ENCODE measurements at regions not wholly inside any gene's neighbourhood (a gene's known extent, or its start where the extent isn't known, plus 50 kb on each side); places are given as distances from the start of the nearest gene placed in this dataset.

- H3K27me3 ChIP-seq (ENCODE audit: control insufficient read depth, insufficient read depth, low read length): peaks cover 9% of the 10 kb centered on the region
- no peaks in the 10 kb centered on the region for H3K36me3 ChIP-seq (ENCODE audit: control insufficient read depth, insufficient read depth, low read length)
- H3K4me1 ChIP-seq (ENCODE audit: control insufficient read depth, insufficient read depth, low read length): peaks cover 14% of the 10 kb centered on the region
- no peak overlapping the region for H3K9ac ChIP-seq (ENCODE audit: low read length)
- no peak overlapping the region for H3K4me3 ChIP-seq (ENCODE audit: low read depth, low read length)
- H3K9me3 ChIP-seq (ENCODE audit: control insufficient read depth, insufficient read depth, low read depth, low read length): peaks cover 54% of the 10 kb centered on the region
- no peak overlapping the region for H3K27ac ChIP-seq (ENCODE audit: low read depth, low read length)
Measured at GRCh38 chrX:13149702-13150350, 105.4 kb upstream of the FAM9C start.

- no peak overlapping the region for H3K9ac ChIP-seq (ENCODE audit: low read length)
- H3K4me3 ChIP-seq (ENCODE audit: low read depth, low read length): no peak overlapping the region
- peaks cover 14% of the 10 kb centered on the region for H3K4me1 ChIP-seq (ENCODE audit: control insufficient read depth, insufficient read depth, low read length)
- no peaks in the 10 kb centered on the region for H3K36me3 ChIP-seq (ENCODE audit: control insufficient read depth, insufficient read depth, low read length)
- peaks cover 9% of the 10 kb centered on the region for H3K27me3 ChIP-seq (ENCODE audit: control insufficient read depth, insufficient read depth, low read length)
- H3K27ac ChIP-seq (ENCODE audit: low read depth, low read length): no peak overlapping the region
- peaks cover 42% of the 10 kb centered on the region for H3K9me3 ChIP-seq (ENCODE audit: control insufficient read depth, insufficient read depth, low read depth, low read length)
Measured at GRCh38 chrX:13147733-13148132, 103.3 kb upstream of the FAM9C start.

- Histone ChIP-seq H3K36me3 (ENCODE audit: control insufficient read depth, insufficient read depth, low read length) (no peaks in the 10 kb centered on the region), H3K9me3 (ENCODE audit: control insufficient read depth, insufficient read depth, low read depth, low read length) (peaks cover 38% of the 10 kb centered on the region)
Measured at GRCh38 chrX:13147147-13147546, 102.7 kb upstream of the FAM9C start.

GRCh38 chrX:13144927-13145655 lies 100.7 kb upstream of the FAM9C start:
- Histone ChIP-seq H3K27ac (ENCODE audit: low read depth, low read length) (no peak overlapping the region), H3K4me1 (ENCODE audit: control insufficient read depth, insufficient read depth, low read length) (no peaks in the 10 kb centered on the region), H3K4me3 (ENCODE audit: low read depth, low read length) (no peak overlapping the region), H3K9ac (ENCODE audit: low read length) (no peak overlapping the region), H3K36me3 (ENCODE audit: control insufficient read depth, insufficient read depth, low read length) (no peaks in the 10 kb centered on the region), H3K9me3 (ENCODE audit: control insufficient read depth, insufficient read depth, low read depth, low read length) (peaks cover 33% of the 10 kb centered on the region), H3K27me3 (ENCODE audit: control insufficient read depth, insufficient read depth, low read length) (peaks cover 9% of the 10 kb centered on the region)

More at GRCh38 chrX:13147147-13147546, 102.7 kb upstream of the FAM9C start:
- H3K4me3 ChIP-seq (ENCODE audit: low read depth, low read length): no peak overlapping the region
- H3K27ac ChIP-seq (ENCODE audit: low read depth, low read length): no peak overlapping the region
- peaks cover 12% of the 10 kb centered on the region for H3K4me1 ChIP-seq (ENCODE audit: control insufficient read depth, insufficient read depth, low read length)
- peaks cover 9% of the 10 kb centered on the region for H3K27me3 ChIP-seq (ENCODE audit: control insufficient read depth, insufficient read depth, low read length)
- H3K9ac ChIP-seq (ENCODE audit: low read length): no peak overlapping the region

GRCh38 chrX:13142891-13143290 lies 98.5 kb upstream of the FAM9C start:
- H3K27me3 ChIP-seq (ENCODE audit: control insufficient read depth, insufficient read depth, low read length): peaks cover under 1% of the 10 kb centered on the region
- peaks cover 47% of the 10 kb centered on the region for H3K9me3 ChIP-seq (ENCODE audit: control insufficient read depth, insufficient read depth, low read depth, low read length)
- no peak overlapping the region for H3K4me3 ChIP-seq (ENCODE audit: low read depth, low read length)
- H3K4me1 ChIP-seq (ENCODE audit: control insufficient read depth, insufficient read depth, low read length): no peaks in the 10 kb centered on the region
- no peak overlapping the region for H3K27ac ChIP-seq (ENCODE audit: low read depth, low read length)
- H3K36me3 ChIP-seq (ENCODE audit: control insufficient read depth, insufficient read depth, low read length): peaks cover 2% of the 10 kb centered on the region; the same call in 1 of the 2 replicates
- H3K9ac ChIP-seq (ENCODE audit: low read length): no peak overlapping the region

GRCh38 chrX:13140007-13140406 lies 95.6 kb upstream of the FAM9C start:
- H3K27ac ChIP-seq (ENCODE audit: low read depth, low read length): no peak overlapping the region
- H3K9me3 ChIP-seq (ENCODE audit: control insufficient read depth, insufficient read depth, low read depth, low read length): peaks cover 30% of the 10 kb centered on the region
- no peaks in the 10 kb centered on the region; the same call in 1 of the 2 replicates for H3K27me3 ChIP-seq (ENCODE audit: control insufficient read depth, insufficient read depth, low read length)
- peaks cover 2% of the 10 kb centered on the region; the same call in 1 of the 2 replicates for H3K36me3 ChIP-seq (ENCODE audit: control insufficient read depth, insufficient read depth, low read length)
- H3K9ac ChIP-seq (ENCODE audit: low read length): no peak overlapping the region
- H3K4me1 ChIP-seq (ENCODE audit: control insufficient read depth, insufficient read depth, low read length): no peaks in the 10 kb centered on the region
- no peak overlapping the region for H3K4me3 ChIP-seq (ENCODE audit: low read depth, low read length)

GRCh38 chrX:13131396-13132137 lies 87.1 kb upstream of the FAM9C start:
- Histone ChIP-seq H3K27ac (ENCODE audit: low read depth, low read length) (peak overlapping the region; percentile 4; the same call in 1 of the 2 replicates), H3K9ac (ENCODE audit: low read length) (no peak overlapping the region), H3K27me3 (ENCODE audit: control insufficient read depth, insufficient read depth, low read length) (no peaks in the 10 kb centered on the region)

GRCh38 chrX:13130816-13131215 lies 86.4 kb upstream of the FAM9C start:
- H3K36me3 ChIP-seq (ENCODE audit: control insufficient read depth, insufficient read depth, low read length): no peaks in the 10 kb centered on the region
- no peaks in the 10 kb centered on the region for H3K27me3 ChIP-seq (ENCODE audit: control insufficient read depth, insufficient read depth, low read length)
- H3K9me3 ChIP-seq (ENCODE audit: control insufficient read depth, insufficient read depth, low read depth, low read length): no peaks in the 10 kb centered on the region
- no peak overlapping the region for H3K4me3 ChIP-seq (ENCODE audit: low read depth, low read length)
- H3K4me1 ChIP-seq (ENCODE audit: control insufficient read depth, insufficient read depth, low read length): 0 out of 2 replicates have a peak, but pooled peaks cover 5% of the 10 kb centered on the region
- no peak overlapping the region for H3K9ac ChIP-seq (ENCODE audit: low read length)
- H3K27ac ChIP-seq (ENCODE audit: low read depth, low read length): no peak overlapping the region

More at GRCh38 chrX:13131396-13132137, 87.1 kb upstream of the FAM9C start:
- Histone ChIP-seq H3K9me3 (ENCODE audit: control insufficient read depth, insufficient read depth, low read depth, low read length) (no peaks in the 10 kb centered on the region), H3K4me3 (ENCODE audit: low read depth, low read length) (no peak overlapping the region), H3K36me3 (ENCODE audit: control insufficient read depth, insufficient read depth, low read length) (no peaks in the 10 kb centered on the region), H3K4me1 (ENCODE audit: control insufficient read depth, insufficient read depth, low read length) (0 out of 2 replicates have a peak, but pooled peaks cover 5% of the 10 kb centered on the region)

GRCh38 chrX:13128104-13128503 lies 83.7 kb upstream of the FAM9C start:
- Histone ChIP-seq H3K36me3 (ENCODE audit: control insufficient read depth, insufficient read depth, low read length) (no peaks in the 10 kb centered on the region), H3K4me1 (ENCODE audit: control insufficient read depth, insufficient read depth, low read length) (peaks cover 12% of the 10 kb centered on the region)

GRCh38 chrX:13126775-13127174 lies 82.4 kb upstream of the FAM9C start:
- H3K27ac ChIP-seq (ENCODE audit: low read depth, low read length): no peak overlapping the region
- H3K9me3 ChIP-seq (ENCODE audit: control insufficient read depth, insufficient read depth, low read depth, low read length): no peaks in the 10 kb centered on the region
- no peak overlapping the region for H3K9ac ChIP-seq (ENCODE audit: low read length)
- peaks cover 14% of the 10 kb centered on the region for H3K4me1 ChIP-seq (ENCODE audit: control insufficient read depth, insufficient read depth, low read length)
- no peaks in the 10 kb centered on the region; the same call in 1 of the 2 replicates for H3K27me3 ChIP-seq (ENCODE audit: control insufficient read depth, insufficient read depth, low read length)
- no peaks in the 10 kb centered on the region for H3K36me3 ChIP-seq (ENCODE audit: control insufficient read depth, insufficient read depth, low read length)
- no peak overlapping the region for H3K4me3 ChIP-seq (ENCODE audit: low read depth, low read length)

More at GRCh38 chrX:13128104-13128503, 83.7 kb upstream of the FAM9C start:
- Histone ChIP-seq H3K27me3 (ENCODE audit: control insufficient read depth, insufficient read depth, low read length) (no peaks in the 10 kb centered on the region; the same call in 1 of the 2 replicates), H3K27ac (ENCODE audit: low read depth, low read length) (no peak overlapping the region), H3K9me3 (ENCODE audit: control insufficient read depth, insufficient read depth, low read depth, low read length) (no peaks in the 10 kb centered on the region), H3K4me3 (ENCODE audit: low read depth, low read length) (no peak overlapping the region), H3K9ac (ENCODE audit: low read length) (no peak overlapping the region)
